GM21447 (cell line): ENCODE measurements at regions not wholly inside any gene's neighbourhood (a gene's known extent, or its start where the extent isn't known, plus 50 kb on each side); places are given as distances from the start of the nearest gene placed in this dataset.

Source experiments
- ATAC-seq: cut with Tn5 transposase; IDR thresholded peaks from one replicate; pipeline ENCODE4 v1.9.1; 2021; ENCODE audit not compliant: unreplicated experiment

GRCh38 chr18:10402871-10403559 is 51.4 kb upstream of the APCDD1 start:
- ATAC-seq: no peak

- no peak for ATAC-seq
Measured at GRCh38 chr18:10403708-10404107, 50.7 kb upstream of the APCDD1 start.

GRCh38 chr18:10404168-10404567 is 50.3 kb upstream of the APCDD1 start:
- no peak for ATAC-seq
